ENCODE measurements at regions not wholly inside any gene's neighbourhood (a gene's known extent, or its start where the extent isn't known, plus 50 kb on each side); places are given as distances from the start of the nearest gene placed in this dataset.

DNA sequence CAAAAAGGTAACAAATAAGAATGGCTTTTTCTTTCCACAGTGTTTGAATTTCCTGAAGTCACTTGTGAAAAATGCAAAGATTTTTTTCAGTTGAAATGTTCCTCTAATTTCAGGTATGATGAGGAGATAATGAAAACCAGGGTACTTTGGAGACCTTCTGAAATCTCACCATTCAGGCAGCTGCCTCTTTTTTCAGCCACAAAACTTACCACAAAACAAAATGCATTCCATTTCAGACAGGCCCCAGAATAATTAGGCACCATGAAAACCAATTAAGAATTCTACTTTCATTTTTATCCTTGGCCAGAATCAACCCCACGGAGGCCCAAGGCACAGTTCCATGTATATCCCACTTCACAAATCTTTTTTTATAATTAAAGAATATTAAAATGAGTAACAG is 880.3 kb upstream of the ACVR2A start:
- TF ChIP-seq CTCF (IDR thresholded peaks at IDR 0.05), result no peak
- no peak for DNase-seq (ENCODE audit: extremely low spot score, unreplicated experiment)
- Mint-ChIP-seq H3K36me3 (ENCODE audit: unreplicated experiment) (no peaks in the 10 kb centered on the region), H3K9me3 (ENCODE audit: unreplicated experiment) (peaks cover 5% of the 10 kb centered on the region), H3K4me3 (ENCODE audit: unreplicated experiment) (no peak overlapping the region), H3K27ac (ENCODE audit: unreplicated experiment) (no peak overlapping the region), H3K4me1 (ENCODE audit: unreplicated experiment) (no peaks in the 10 kb centered on the region), H3K27me3 (ENCODE audit: unreplicated experiment) (peaks cover 6% of the 10 kb centered on the region)

GRCh38 chr2:146954544-146954943 is 890.3 kb upstream of the ACVR2A start:
- Mint-ChIP-seq H3K36me3 (ENCODE audit: unreplicated experiment) (no peaks in the 10 kb centered on the region), H3K4me3 (ENCODE audit: unreplicated experiment) (no peak overlapping the region), H3K27me3 (ENCODE audit: unreplicated experiment) (no peaks in the 10 kb centered on the region), H3K27ac (ENCODE audit: unreplicated experiment) (no peak overlapping the region), H3K9me3 (ENCODE audit: unreplicated experiment) (no peaks in the 10 kb centered on the region), H3K4me1 (ENCODE audit: unreplicated experiment) (no peaks in the 10 kb centered on the region)
- TF ChIP-seq CTCF (IDR thresholded peaks at IDR 0.05), result no peak
- DNase-seq (ENCODE audit: extremely low spot score, unreplicated experiment), result no peak

DNA sequence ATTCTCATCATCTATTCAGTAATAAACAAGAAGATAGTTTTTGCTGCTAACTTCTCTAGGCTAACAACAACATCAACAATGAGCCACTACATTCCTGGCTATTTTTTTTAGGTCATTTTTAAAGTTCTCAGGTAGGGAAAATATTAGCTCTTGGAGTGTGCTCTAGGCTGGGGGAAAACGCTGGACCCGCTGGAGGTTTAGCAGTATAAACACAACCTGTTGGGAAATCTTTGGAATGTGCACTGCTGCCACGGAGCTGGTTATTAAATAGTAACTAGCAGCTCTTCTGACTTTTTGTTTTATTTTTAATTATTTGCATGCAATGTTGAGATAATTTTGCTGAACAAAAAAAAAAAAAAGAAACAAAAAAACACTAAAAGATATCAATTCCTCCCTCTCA is 892.1 kb upstream of the ACVR2A start:
- Mint-ChIP-seq H3K27ac (ENCODE audit: unreplicated experiment) (no peak overlapping the region), H3K9me3 (ENCODE audit: unreplicated experiment) (no peaks in the 10 kb centered on the region), H3K36me3 (ENCODE audit: unreplicated experiment) (no peaks in the 10 kb centered on the region), H3K27me3 (ENCODE audit: unreplicated experiment) (no peaks in the 10 kb centered on the region), H3K4me3 (ENCODE audit: unreplicated experiment) (no peak overlapping the region), H3K4me1 (ENCODE audit: unreplicated experiment) (no peaks in the 10 kb centered on the region)
- DNase-seq (ENCODE audit: extremely low spot score, unreplicated experiment), result no peak
- TF ChIP-seq CTCF (IDR thresholded peaks at IDR 0.05), result no peak

DNA sequence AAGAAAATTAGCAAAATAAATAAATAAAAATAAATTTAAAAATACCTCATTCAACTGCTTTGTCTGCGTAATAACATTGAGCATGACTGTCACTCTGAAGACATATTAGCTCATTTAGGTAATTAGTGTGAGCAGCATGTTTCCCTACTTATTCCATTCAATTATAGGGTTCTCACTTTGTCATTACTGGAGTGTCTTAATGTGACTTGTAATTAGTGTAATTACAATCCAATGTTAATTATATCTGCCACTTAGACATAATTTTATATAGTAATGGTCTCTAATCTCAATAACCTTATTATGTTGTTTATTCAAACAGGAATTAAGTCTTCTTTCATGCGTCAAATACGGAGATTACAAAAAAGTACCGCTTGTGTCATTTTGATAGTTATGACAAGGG is 893.9 kb upstream of the ACVR2A start:
- Mint-ChIP-seq H3K27me3 (ENCODE audit: unreplicated experiment) (no peaks in the 10 kb centered on the region), H3K27ac (ENCODE audit: unreplicated experiment) (no peak overlapping the region), H3K36me3 (ENCODE audit: unreplicated experiment) (no peaks in the 10 kb centered on the region), H3K4me3 (ENCODE audit: unreplicated experiment) (no peak overlapping the region), H3K9me3 (ENCODE audit: unreplicated experiment) (no peaks in the 10 kb centered on the region), H3K4me1 (ENCODE audit: unreplicated experiment) (no peaks in the 10 kb centered on the region)
- DNase-seq (ENCODE audit: extremely low spot score, unreplicated experiment), result no peak
- TF ChIP-seq CTCF (IDR thresholded peaks at IDR 0.05), result no peak

GRCh38 chr2:146950361-146950760 is 894.5 kb upstream of the ACVR2A start:
- H3K27me3 Mint-ChIP-seq (ENCODE audit: unreplicated experiment), result no peaks in the 10 kb centered on the region
- DNase-seq (ENCODE audit: extremely low spot score, unreplicated experiment), result no peak
- no peaks in the 10 kb centered on the region for H3K9me3 Mint-ChIP-seq (ENCODE audit: unreplicated experiment)
- no peak overlapping the region for H3K27ac Mint-ChIP-seq (ENCODE audit: unreplicated experiment)
- no peak for TF ChIP-seq CTCF (IDR thresholded peaks at IDR 0.05)
- no peaks in the 10 kb centered on the region for H3K4me1 Mint-ChIP-seq (ENCODE audit: unreplicated experiment)
- H3K4me3 Mint-ChIP-seq (ENCODE audit: unreplicated experiment), result no peak overlapping the region
- H3K36me3 Mint-ChIP-seq (ENCODE audit: unreplicated experiment), result no peaks in the 10 kb centered on the region

Data from osteocyte (in vitro differentiated cells).